GM23248 (cell line): ENCODE measurements at regions not wholly inside any gene's neighbourhood (a gene's known extent, or its start where the extent isn't known, plus 50 kb on each side); places are given as distances from the start of the nearest gene placed in this dataset.

Experiments used
- EZH2 ChIP-seq: fragments of 200-600 bp; sonication (generic); IDR thresholded peaks from 2 replicates; pipeline ENCODE4 v1.6.1; 2018; ENCODE audit warnings: antibody characterized with exemption, mild to moderate bottlenecking; ENCODE audit not compliant: insufficient read depth, poor library complexity, severe bottlenecking
- EZH2phosphoT487 ChIP-seq: fragments of 200-600 bp; sonication (generic); IDR thresholded peaks from 2 replicates; pipeline ENCODE4 v1.6.1; 2018; ENCODE audit warnings: antibody characterized with exemption, moderate library complexity, mild to moderate bottlenecking, low read depth; ENCODE audit not compliant: insufficient read depth

DNA sequence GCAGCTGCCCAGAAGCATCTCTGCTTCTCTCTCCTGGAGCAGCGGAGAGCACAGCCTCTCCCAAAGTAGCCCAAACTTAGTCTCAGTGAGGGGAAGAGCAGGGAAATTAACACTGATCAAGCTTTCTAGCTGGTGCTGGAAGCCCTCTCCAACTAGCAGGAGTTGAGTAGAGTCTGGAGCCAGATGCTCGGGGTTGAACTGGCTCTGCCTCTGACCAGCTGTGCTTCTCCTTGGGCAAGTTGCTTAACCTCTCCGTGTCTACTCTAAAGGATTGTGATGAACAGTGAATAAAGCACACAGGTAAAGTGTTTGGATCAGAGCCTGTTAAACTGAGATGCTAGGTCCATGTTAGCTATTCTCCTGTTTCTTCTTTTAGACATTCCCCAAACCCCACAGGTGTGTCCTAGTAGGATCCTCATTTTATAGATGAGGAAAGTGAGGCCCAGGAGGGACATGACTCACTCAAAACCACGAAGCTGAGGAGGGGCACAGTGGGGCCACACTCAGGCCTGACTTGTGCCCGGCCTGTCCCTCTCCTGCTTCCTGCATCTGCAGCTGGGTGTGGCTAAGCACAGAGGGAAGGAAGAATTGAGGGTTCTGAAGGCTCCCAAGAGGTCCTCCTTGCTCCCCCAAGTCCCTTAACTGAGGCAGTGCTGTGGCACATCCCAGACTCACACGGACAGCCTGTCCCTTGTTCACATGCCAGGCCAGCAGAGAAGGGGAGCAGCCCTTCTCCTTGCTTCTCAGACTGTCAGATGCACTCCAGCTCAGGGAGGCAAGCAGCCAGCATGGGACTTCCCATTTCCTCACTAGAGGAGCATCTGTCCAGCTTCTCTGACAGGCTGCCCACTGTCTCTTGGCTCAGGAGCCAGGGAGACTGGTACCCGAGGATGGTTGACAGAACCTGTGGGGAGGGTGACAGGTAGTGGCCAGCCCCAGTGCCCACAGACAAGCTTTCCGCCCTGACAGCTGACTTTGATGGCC, 152.0 kb upstream of the IGSF21 start:
- no peak for TF ChIP-seq EZH2
- TF ChIP-seq EZH2phosphoT487: no peak
